IMR-90 (cell line): ENCODE measurements at regions not wholly inside any gene's neighbourhood (a gene's known extent, or its start where the extent isn't known, plus 50 kb on each side); places are given as distances from the start of the nearest gene placed in this dataset.

Experiments
- ATAC-seq: fragments of 200-7000 bp; cut with Tn5 transposase; 2 replicates; pipeline ENCODE4 v1.9.1; 2020; ENCODE audit warnings: low read depth, mild to moderate bottlenecking, moderate library complexity
- BruUV-seq: library from RNA; stranded (reverse); fragments of 400-500 nt; replicated peaks from 2 replicates; lab custom pipeline; 2021; lab: Mats Ljungman, UMichigan
- CTCF ChIA-PET: fragments of 300-600 bp; formaldehyde crosslinking; extraction: SDS; loops from one replicate; lab custom pipeline; 2021; ENCODE audit warnings: antibody characterized with exemption; lab: Yijun Ruan, JAX
- POLR2A ChIA-PET: fragments of 300-600 bp; sonication (Branson Sonifier 250); formaldehyde crosslinking; loops from one replicate; lab custom pipeline; 2022; ENCODE audit warnings: antibody characterized with exemption; ENCODE audit not compliant: unreplicated experiment; lab: Charles Lee
- DNase-seq: peaks from one replicate; pipeline ENCODE4 v3.0.0; 2013
- H2AFZ ChIP-seq: replicated peaks from 2 replicates; pipeline ENCODE3; 2013; ENCODE audit warnings: low read length, mild to moderate bottlenecking; ENCODE audit not compliant: poor library complexity
- H2AK5ac ChIP-seq: 2 replicates; pipeline ENCODE4 v1.6.1; 2013; ENCODE audit warnings: low read depth, low read length, inconsistent platforms
- H2AK9ac ChIP-seq: replicated peaks from 2 replicates; pipeline ENCODE3; 2013; ENCODE audit warnings: mild to moderate bottlenecking, low read depth, low read length, moderate library complexity; ENCODE audit not compliant: poor library complexity
- H2BK120ac ChIP-seq: 2 replicates; pipeline ENCODE4 v1.6.1; 2013; ENCODE audit warnings: low read depth, low read length, inconsistent platforms
- H2BK15ac ChIP-seq: 3 replicates; pipeline ENCODE4 v1.6.1; 2013; ENCODE audit warnings: low read depth, low read length, inconsistent platforms
- H2BK20ac ChIP-seq: 2 replicates; pipeline ENCODE4 v1.6.1; 2013; ENCODE audit warnings: low read depth, mild to moderate bottlenecking, inconsistent platforms, low read length, moderate library complexity
- H2BK5ac ChIP-seq: 2 replicates; pipeline ENCODE4 v1.6.1; 2013; ENCODE audit warnings: mild to moderate bottlenecking, low read depth, low read length, inconsistent platforms; ENCODE audit not compliant: poor library complexity, severe bottlenecking
- H3K14ac ChIP-seq: replicated peaks from 2 replicates; pipeline ENCODE4 v1.6.1; 2013; ENCODE audit warnings: low read depth, low read length, inconsistent platforms
- H3K18ac ChIP-seq: 2 replicates; pipeline ENCODE4 v1.6.1; 2013; ENCODE audit warnings: low read depth, low read length, control low read depth
- H3K23ac ChIP-seq: 2 replicates; pipeline ENCODE4 v1.6.1; 2013; ENCODE audit warnings: low read depth, low read length, inconsistent platforms
- H3K27ac ChIP-seq: 2 replicates; pipeline ENCODE4 v1.5.1; 2013; ENCODE audit warnings: mild to moderate bottlenecking, control low read depth, low read length; ENCODE audit not compliant: insufficient read depth
- H3K27me3 ChIP-seq: 2 replicates; pipeline ENCODE4 v1.6.1; 2013; ENCODE audit warnings: low read length; ENCODE audit not compliant: control insufficient read depth, insufficient read depth
- H3K36me3 ChIP-seq: 2 replicates; pipeline ENCODE4 v1.6.1; 2013; ENCODE audit warnings: low read length, mixed read lengths; ENCODE audit not compliant: control insufficient read depth, insufficient read depth
- H3K4ac ChIP-seq: 2 replicates; pipeline ENCODE4 v1.6.1; 2013; ENCODE audit warnings: low read depth, low read length, inconsistent platforms
- H3K4me1 ChIP-seq: 2 replicates; pipeline ENCODE4 v1.6.1; 2013; ENCODE audit warnings: low read length, mixed read lengths; ENCODE audit not compliant: control insufficient read depth, insufficient read depth
- H3K4me2 ChIP-seq: 2 replicates; pipeline ENCODE4 v1.6.1; 2013; ENCODE audit warnings: low read depth, mild to moderate bottlenecking, control low read depth, low read length, moderate library complexity
- H3K4me3 ChIP-seq: 2 replicates; pipeline ENCODE4 v1.5.1; 2013; ENCODE audit warnings: low read depth, mild to moderate bottlenecking, control low read depth, low read length, moderate library complexity; ENCODE audit not compliant: insufficient read depth
- H3K56ac ChIP-seq: 2 replicates; pipeline ENCODE4 v1.6.1; 2013; ENCODE audit warnings: low read length, inconsistent platforms; ENCODE audit not compliant: insufficient read depth; ENCODE audit errors: extremely low read depth
- H3K79me1 ChIP-seq, 2 experiments: 2 replicates each; pipeline ENCODE4 v1.6.1; 2013; ENCODE audit warnings: low read length in 2 of 2, inconsistent platforms in 1 of 2, low read depth in 1 of 2
- H3K9ac ChIP-seq: 2 replicates; pipeline ENCODE4 v1.6.1; 2013; ENCODE audit warnings: low read depth, low read length, control low read depth
- H3K9me1 ChIP-seq: 2 replicates; pipeline ENCODE4 v1.6.1; 2013; ENCODE audit warnings: low read length, inconsistent platforms; ENCODE audit not compliant: insufficient read depth
- H3K9me3 ChIP-seq: 2 replicates; pipeline ENCODE4 v1.6.1; 2013; ENCODE audit warnings: low read length; ENCODE audit not compliant: control insufficient read depth, insufficient read depth
- H4K20me1 ChIP-seq: 2 replicates; pipeline ENCODE4 v1.6.1; 2013; ENCODE audit warnings: low read length, inconsistent platforms; ENCODE audit not compliant: insufficient read depth
- H4K5ac ChIP-seq: 2 replicates; pipeline ENCODE4 v1.6.1; 2013; ENCODE audit warnings: mild to moderate bottlenecking, low read depth, low read length, control low read depth
- H4K8ac ChIP-seq, 2 experiments: 2 replicates each; pipeline ENCODE4 v1.6.1; 2013; ENCODE audit warnings: low read depth in 2 of 2, low read length in 2 of 2, control low read depth in 1 of 2, inconsistent platforms in 1 of 2
- H4K91ac ChIP-seq: 2 replicates; pipeline ENCODE4 v1.6.1; 2013; ENCODE audit warnings: low read depth, low read length, inconsistent platforms; ENCODE audit not compliant: insufficient read depth
- CHD1 ChIP-seq: IDR thresholded peaks from 2 replicates; pipeline ENCODE4 v1.6.1; 2012; ENCODE audit warnings: low read depth, low read length, improper control_type of control experiment
- FOS ChIP-seq: fragments of 150-350 bp; IDR thresholded peaks from 2 replicates; pipeline ENCODE4 v1.6.1; 2016; ENCODE audit warnings: low read depth, low read length
- MAFK ChIP-seq: IDR thresholded peaks from 2 replicates; pipeline ENCODE4 v1.6.1; 2012; ENCODE audit warnings: low read depth, low read length, improper control_type of control experiment
- MAZ ChIP-seq: IDR thresholded peaks from 2 replicates; pipeline ENCODE4 v1.6.1; 2012; ENCODE audit warnings: low read depth, mild to moderate bottlenecking, low read length, improper control_type of control experiment, moderate library complexity, borderline replicate concordance
- WGBS, 2 experiments: methylation state at CpG; one replicate each; pipeline versions ENCODE4 v1.1.5 to v1.1.7; 2013; ENCODE audit warnings: missing lambda C conversion rate in 2 of 2; ENCODE audit not compliant: insufficient read length in 1 of 2; ENCODE audit errors: extremely low coverage in 2 of 2; 5-methylcytosine and 5-hydroxymethylcytosine counted together
- dilution Hi-C: fragments of 300-500 bp; cut with HindIII; formaldehyde crosslinking; loops from one replicate; pipeline ENCODE4 v1.14.3; 2018; ENCODE audit warnings: low sequenced_read_pairs; ENCODE audit not compliant: unreplicated experiment
- in situ Hi-C: fragments of 300-500 bp; cut with MboI; formaldehyde crosslinking; loops from 3 replicates; pipeline ENCODE4 v1.14.3; 2019; ENCODE audit warnings: low sequenced_read_pairs, inconsistent platforms, mixed read lengths
- intact Hi-C: fragments of 100-400 bp; cut with micrococcal nuclease; formaldehyde crosslinking; loops from 2 replicates; pipeline ENCODE4 v1.10.0; 2022
- TF ChIP-seq, protein P1 (sequence below): fragments of 150-350 bp; IDR thresholded peaks from 2 replicates; pipeline ENCODE4 v1.6.1; 2016; ENCODE audit warnings: low read depth, mild to moderate bottlenecking, low read length, moderate library complexity, borderline replicate concordance

DNA sequence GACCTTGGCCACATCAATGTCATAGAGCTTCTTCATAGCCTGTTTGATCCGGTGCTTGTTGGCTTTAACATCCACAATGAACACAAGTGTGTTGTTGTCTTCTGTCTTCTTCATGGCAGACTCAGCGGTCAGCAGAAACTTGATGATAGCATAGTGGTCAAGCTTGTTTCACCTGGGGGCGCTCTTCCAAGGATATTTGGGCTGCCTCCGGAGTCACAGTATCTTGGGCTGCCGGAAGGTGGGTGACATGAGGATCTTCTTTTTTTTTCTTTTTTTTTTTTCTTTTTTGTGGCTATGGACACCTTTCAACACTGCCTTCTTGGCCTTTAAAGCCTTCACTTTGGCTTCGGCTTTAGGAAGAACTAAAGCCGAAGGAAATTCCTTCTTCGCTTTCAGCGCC lies 244.6 kb downstream of the GJA1 start:
- Histone ChIP-seq H3K23ac (no peak overlapping the region), H3K36me3 (no peaks in the 10 kb centered on the region), H4K20me1 (no peaks in the 10 kb centered on the region), H3K27me3 (no peaks in the 10 kb centered on the region), H3K9me1 (no peaks in the 10 kb centered on the region), H2AK9ac (no peak overlapping the region), H2BK15ac (no peak overlapping the region), H4K8ac (no peak overlapping the region), H3K4me3 (no peak overlapping the region), H2BK120ac (no peak overlapping the region; the same call in 1 of the 2 replicates), H3K56ac (no peak overlapping the region), H3K79me1 (no peaks in the 10 kb centered on the region), H3K27ac (no peak overlapping the region), H2BK5ac (no peak overlapping the region), H3K9ac (no peak overlapping the region), H3K14ac (no peak overlapping the region), H3K18ac (no peak overlapping the region; the same call in 1 of the 2 replicates), H4K5ac (no peak overlapping the region), H2AK5ac (no peak overlapping the region), H3K4me2 (no peak overlapping the region), H2BK20ac (no peak overlapping the region), H4K91ac (no peak overlapping the region), H3K4ac (no peak overlapping the region), H3K9me3 (no peaks in the 10 kb centered on the region; the same call in 1 of the 2 replicates), H3K4me1 (no peaks in the 10 kb centered on the region), H2AFZ (no peak overlapping the region)
- POLR2A ChIA-PET, result no interaction called here
- DNase-seq (no peak), ATAC-seq (no peak)
- BruUV-seq, result no TSS peak
- intact Hi-C loops, result no loop called here
- in situ Hi-C loops, result no loop called here
- dilution Hi-C loops, result no loop called here
- CTCF ChIA-PET, result interaction anchor here (0.7 kb wide), 1 partner anchor 343 kb away, joined by 4 read pairs; no protein-coding TSS in a partner anchor
- WGBS, 2 experiments, result no CpG with 5 or more reads among the region's 9 CpGs
- TF ChIP-seq MAZ (no peak), CHD1 (no peak), MAFK (no peak), FOS (no peak)
- TF ChIP-seq, protein P1, sequence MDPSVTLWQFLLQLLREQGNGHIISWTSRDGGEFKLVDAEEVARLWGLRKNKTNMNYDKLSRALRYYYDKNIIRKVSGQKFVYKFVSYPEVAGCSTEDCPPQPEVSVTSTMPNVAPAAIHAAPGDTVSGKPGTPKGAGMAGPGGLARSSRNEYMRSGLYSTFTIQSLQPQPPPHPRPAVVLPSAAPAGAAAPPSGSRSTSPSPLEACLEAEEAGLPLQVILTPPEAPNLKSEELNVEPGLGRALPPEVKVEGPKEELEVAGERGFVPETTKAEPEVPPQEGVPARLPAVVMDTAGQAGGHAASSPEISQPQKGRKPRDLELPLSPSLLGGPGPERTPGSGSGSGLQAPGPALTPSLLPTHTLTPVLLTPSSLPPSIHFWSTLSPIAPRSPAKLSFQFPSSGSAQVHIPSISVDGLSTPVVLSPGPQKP, result no peak
